A549 (cell line): ENCODE measurements at regions not wholly inside any gene's neighbourhood (a gene's known extent, or its start where the extent isn't known, plus 50 kb on each side); places are given as distances from the start of the nearest gene placed in this dataset.

ENCODE experiments used
- ATAC-seq, 2 experiments: fragments of 200-7000 bp in 1 of 2; fragments of >200 bp in 1 of 2; cut with Nextera tagmentation in 1 of 2; cut with Tn5 transposase in 1 of 2; 3 replicates each; pipeline versions ENCODE4 v1.8.0 to v1.9.1; 2018 to 2020; ENCODE audit warnings: mild to moderate bottlenecking in 1 of 2, moderate library complexity in 1 of 2
- CTCF ChIA-PET: fragments of 300-600 bp; sonication (Branson Sonifier 250); formaldehyde crosslinking; extraction: SDS; loops from one replicate; lab custom pipeline; 2021; ENCODE audit warnings: antibody characterized with exemption, inconsistent platforms; lab: Yijun Ruan, JAX
- POLR2A ChIA-PET: fragments of 350-600 bp; formaldehyde crosslinking; extraction: SDS; loops from one replicate; lab custom pipeline; 2021; ENCODE audit warnings: antibody characterized with exemption, inconsistent platforms; lab: Yijun Ruan, JAX
- DNase-seq, 2 experiments: peaks; one replicate each; pipeline versions ENCODE4 v3.0.0 to v3.0.0-alpha.2; 2011 to 2016; ENCODE audit warnings: low read depth in 1 of 2, low spot score in 1 of 2
- FAIRE-seq: peaks from 2 replicates; lab custom pipeline; 2011; peaks lifted over from hg19 to GRCh38; lab: Jason Lieb, UNC
- H3K27ac ChIP-seq, 2 experiments: fragments of >200 bp; sonication (Bioruptor Twin); formaldehyde crosslinking; 3 replicates each; pipeline ENCODE4 v1.5.1; 2016 to 2017
- H3K4me1 ChIP-seq: fragments of >200 bp; sonication (Bioruptor Twin); formaldehyde crosslinking; 3 replicates; pipeline ENCODE4 v1.6.1; 2016
- H3K4me2 ChIP-seq: fragments of >200 bp; sonication (Bioruptor Twin); formaldehyde crosslinking; 3 replicates; pipeline ENCODE4 v1.6.1; 2016
- H3K4me3 ChIP-seq: fragments of >200 bp; sonication (Bioruptor Twin); formaldehyde crosslinking; 3 replicates; pipeline ENCODE4 v1.5.1; 2016
- H3K9me3 ChIP-seq: fragments of >200 bp; sonication (Bioruptor Twin); formaldehyde crosslinking; 3 replicates; pipeline ENCODE4 v1.6.1; 2016
- CBX8 ChIP-seq: fragments of 200-600 bp; sonication (generic); IDR thresholded peaks from 2 replicates; pipeline ENCODE4 v1.6.1; 2016
- EP300 ChIP-seq, 2 experiments: fragments of >200 bp; sonication (Bioruptor Twin); formaldehyde crosslinking; IDR thresholded peaks; 2 replicates in 1 of 2; 3 replicates in 1 of 2; pipeline ENCODE4 v1.6.1; 2016 to 2017
- ESRRA ChIP-seq: fragments of 150-350 bp; IDR thresholded peaks from 2 replicates; pipeline ENCODE4 v1.6.1; 2014; ENCODE audit warnings: mild to moderate bottlenecking, low read length, borderline replicate concordance
- FOSB ChIP-seq: fragments of 250-450 bp; sonication (Bioruptor Pico); IDR thresholded peaks from 2 replicates; pipeline ENCODE4 v1.5.0; 2020; ENCODE audit warnings: mild to moderate bottlenecking, moderate library complexity
- FOSL2 ChIP-seq, 2 experiments: fragments of 450-650 bp in 1 of 2; fragments of >200 bp in 1 of 2; sonication (Bioruptor Twin) in 1 of 2; formaldehyde crosslinking; IDR thresholded peaks; 2 replicates each; pipeline versions ENCODE4 v1.5.0 to v1.6.1; 2016 to 2020; ENCODE audit warnings: mild to moderate bottlenecking in 1 of 2, moderate library complexity in 1 of 2
- GATA3 ChIP-seq: IDR thresholded peaks from 2 replicates; pipeline ENCODE4 v1.6.1; 2012; ENCODE audit warnings: borderline replicate concordance
- HDAC2 ChIP-seq: fragments of 200-600 bp; sonication (generic); IDR thresholded peaks from 2 replicates; pipeline ENCODE4 v1.6.1; 2016
- HOXB5 ChIP-seq: fragments of 250-450 bp; sonication (Bioruptor Pico); IDR thresholded peaks from 2 replicates; pipeline ENCODE4 v1.5.0; 2020; ENCODE audit warnings: mild to moderate bottlenecking, moderate library complexity
- JUN ChIP-seq, 2 experiments: fragments of >200 bp; sonication (Bioruptor Twin); formaldehyde crosslinking; IDR thresholded peaks; 2 replicates in 1 of 2; 3 replicates in 1 of 2; pipeline ENCODE4 v1.6.1; 2016 to 2017
- MYC ChIP-seq: IDR thresholded peaks from 2 replicates; pipeline ENCODE4 v1.6.1; 2012; ENCODE audit warnings: mild to moderate bottlenecking, inconsistent platforms, low read length, improper control_type of control experiment, borderline replicate concordance
- NFE2L2 ChIP-seq: fragments of 150-350 bp; conservative IDR thresholded peaks from 2 replicates; pipeline ENCODE4 v1.6.1; 2014; ENCODE audit warnings: low read length
- NPAS2 ChIP-seq: fragments of 250-450 bp; sonication (Bioruptor Pico); IDR thresholded peaks from 2 replicates; pipeline ENCODE4 v1.8.0; 2022; ENCODE audit warnings: mild to moderate bottlenecking, moderate library complexity, borderline replicate concordance
- SREBF2 ChIP-seq: fragments of 450-650 bp; IDR thresholded peaks from 2 replicates; pipeline ENCODE4 v1.6.1; 2014; ENCODE audit warnings: mild to moderate bottlenecking, moderate library complexity
- ZC3H11A ChIP-seq: fragments of 450-650 bp; IDR thresholded peaks from 2 replicates; pipeline ENCODE4 v1.6.1; 2014; ENCODE audit warnings: antibody characterized with exemption, mild to moderate bottlenecking
- ZFP36 ChIP-seq: fragments of 450-650 bp; IDR thresholded peaks from 2 replicates; pipeline ENCODE4 v1.6.1; 2014; ENCODE audit warnings: borderline replicate concordance; ENCODE audit not compliant: partially characterized antibody
- WGBS: methylation state at CpG from one replicate; pipeline ENCODE4 v1.1.6; 2017; ENCODE audit errors: missing lambda C conversion rate; 5-methylcytosine and 5-hydroxymethylcytosine counted together
- TF ChIP-seq, protein P1 (sequence below): fragments of >200 bp; sonication (Bioruptor Twin); formaldehyde crosslinking; IDR thresholded peaks from 3 replicates; pipeline ENCODE4 v1.6.1; 2016
- TF ChIP-seq, protein P2 (sequence below): fragments of 200-600 bp; sonication (generic); IDR thresholded peaks from 2 replicates; pipeline ENCODE4 v1.6.1; 2016; ENCODE audit warnings: antibody characterized with exemption, mild to moderate bottlenecking, moderate library complexity
- TF ChIP-seq, protein P3 (sequence below): fragments of 150-350 bp; IDR thresholded peaks from 2 replicates; pipeline ENCODE4 v1.6.1; 2014; ENCODE audit warnings: low read depth, mild to moderate bottlenecking, low read length

GRCh38 chr5:5572010-5572865 lies 149.8 kb downstream of the ICE1 start:
- DNase-seq (no peak), FAIRE-seq (no peak), ATAC-seq (no peak)
- POLR2A ChIA-PET, result no interaction called here
- H3K27ac ChIP-seq, result no peak overlapping the region
- no peak overlapping the region for H3K4me3 ChIP-seq
- 42% methylated on average over 29 of the region's 29 CpGs for WGBS
- CTCF ChIA-PET, result no interaction called here
- TF ChIP-seq, protein P1, sequence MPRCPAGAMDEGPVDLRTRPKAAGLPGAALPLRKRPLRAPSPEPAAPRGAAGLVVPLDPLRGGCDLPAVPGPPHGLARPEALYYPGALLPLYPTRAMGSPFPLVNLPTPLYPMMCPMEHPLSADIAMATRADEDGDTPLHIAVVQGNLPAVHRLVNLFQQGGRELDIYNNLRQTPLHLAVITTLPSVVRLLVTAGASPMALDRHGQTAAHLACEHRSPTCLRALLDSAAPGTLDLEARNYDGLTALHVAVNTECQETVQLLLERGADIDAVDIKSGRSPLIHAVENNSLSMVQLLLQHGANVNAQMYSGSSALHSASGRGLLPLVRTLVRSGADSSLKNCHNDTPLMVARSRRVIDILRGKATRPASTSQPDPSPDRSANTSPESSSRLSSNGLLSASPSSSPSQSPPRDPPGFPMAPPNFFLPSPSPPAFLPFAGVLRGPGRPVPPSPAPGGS, result no peak
- TF ChIP-seq JUN (IDR thresholded peaks at IDR 0.05) (no peak), FOSB (no peak), NPAS2 (CRISPR knock-in tag) (no peak), ZC3H11A (no peak), ESRRA (no peak), HDAC2 (no peak), FOSL2 (IDR thresholded peaks at IDR 0.05) (no peak), FOSL2 (CRISPR knock-in tag; IDR thresholded peaks at IDR 0.05) (no peak), GATA3 (no peak)
- TF ChIP-seq, protein P2, sequence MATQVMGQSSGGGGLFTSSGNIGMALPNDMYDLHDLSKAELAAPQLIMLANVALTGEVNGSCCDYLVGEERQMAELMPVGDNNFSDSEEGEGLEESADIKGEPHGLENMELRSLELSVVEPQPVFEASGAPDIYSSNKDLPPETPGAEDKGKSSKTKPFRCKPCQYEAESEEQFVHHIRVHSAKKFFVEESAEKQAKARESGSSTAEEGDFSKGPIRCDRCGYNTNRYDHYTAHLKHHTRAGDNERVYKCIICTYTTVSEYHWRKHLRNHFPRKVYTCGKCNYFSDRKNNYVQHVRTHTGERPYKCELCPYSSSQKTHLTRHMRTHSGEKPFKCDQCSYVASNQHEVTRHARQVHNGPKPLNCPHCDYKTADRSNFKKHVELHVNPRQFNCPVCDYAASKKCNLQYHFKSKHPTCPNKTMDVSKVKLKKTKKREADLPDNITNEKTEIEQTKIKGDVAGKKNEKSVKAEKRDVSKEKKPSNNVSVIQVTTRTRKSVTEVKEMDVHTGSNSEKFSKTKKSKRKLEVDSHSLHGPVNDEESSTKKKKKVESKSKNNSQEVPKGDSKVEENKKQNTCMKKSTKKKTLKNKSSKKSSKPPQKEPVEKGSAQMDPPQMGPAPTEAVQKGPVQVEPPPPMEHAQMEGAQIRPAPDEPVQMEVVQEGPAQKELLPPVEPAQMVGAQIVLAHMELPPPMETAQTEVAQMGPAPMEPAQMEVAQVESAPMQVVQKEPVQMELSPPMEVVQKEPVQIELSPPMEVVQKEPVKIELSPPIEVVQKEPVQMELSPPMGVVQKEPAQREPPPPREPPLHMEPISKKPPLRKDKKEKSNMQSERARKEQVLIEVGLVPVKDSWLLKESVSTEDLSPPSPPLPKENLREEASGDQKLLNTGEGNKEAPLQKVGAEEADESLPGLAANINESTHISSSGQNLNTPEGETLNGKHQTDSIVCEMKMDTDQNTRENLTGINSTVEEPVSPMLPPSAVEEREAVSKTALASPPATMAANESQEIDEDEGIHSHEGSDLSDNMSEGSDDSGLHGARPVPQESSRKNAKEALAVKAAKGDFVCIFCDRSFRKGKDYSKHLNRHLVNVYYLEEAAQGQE, result no peak
- TF ChIP-seq, all 56 proteins: peak for 0
- no peaks in the 10 kb centered on the region for H3K9me3 ChIP-seq
- H3K4me1 ChIP-seq, result no peaks in the 10 kb centered on the region
- H3K4me2 ChIP-seq, result no peak overlapping the region

GRCh38 chr5:5570646-5571045 lies 148.2 kb downstream of the ICE1 start:
- H3K4me1 ChIP-seq, result no peaks in the 10 kb centered on the region
- no peak overlapping the region for H3K4me2 ChIP-seq
- DNase-seq (no peak), ATAC-seq (no peak), FAIRE-seq (no peak)
- H3K27ac ChIP-seq, result no peak overlapping the region
- 93% methylated on average over 2 of the region's 8 CpGs for WGBS
- no peak overlapping the region for H3K4me3 ChIP-seq
- ChIA-PET CTCF (no interaction called here), POLR2A (no interaction called here)
- TF ChIP-seq CBX8 (no peak), EP300 (IDR thresholded peaks at IDR 0.05) (no peak), MYC (no peak), HOXB5 (CRISPR knock-in tag) (no peak)
- no peaks in the 10 kb centered on the region for H3K9me3 ChIP-seq

DNA sequence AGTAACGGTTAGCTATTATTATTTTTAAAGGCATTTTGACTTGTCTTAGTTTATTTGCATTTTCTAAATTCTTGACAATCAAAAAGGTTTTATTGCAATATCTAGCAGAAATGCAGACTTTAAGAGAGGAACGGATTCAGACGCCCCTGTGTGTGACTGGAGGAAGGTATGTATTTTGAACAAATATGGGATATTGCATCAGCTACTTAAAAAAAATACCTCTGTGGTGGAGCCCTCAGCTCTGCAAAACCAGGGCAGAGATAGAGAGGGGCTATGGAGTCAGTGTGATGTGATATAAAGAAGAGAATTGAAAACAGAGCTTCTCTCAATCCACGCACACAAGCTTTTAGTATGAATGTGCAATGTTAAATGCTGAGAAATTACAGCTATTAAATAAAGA lies 142.4 kb downstream of the ICE1 start:
- DNase-seq (no peak), ATAC-seq (no peak), FAIRE-seq (no peak)
- Histone ChIP-seq H3K9me3 (no peaks in the 10 kb centered on the region), H3K4me1 (no peaks in the 10 kb centered on the region), H3K27ac (no peak overlapping the region), H3K4me3 (no peak overlapping the region), H3K4me2 (no peak overlapping the region)
- CTCF ChIA-PET, result no interaction called here
- 20% methylated on average over 4 of the region's 4 CpGs for WGBS
- no peak for TF ChIP-seq NFE2L2
- no peak for TF ChIP-seq ZFP36
- TF ChIP-seq SREBF2, result no peak
- TF ChIP-seq, protein P3, sequence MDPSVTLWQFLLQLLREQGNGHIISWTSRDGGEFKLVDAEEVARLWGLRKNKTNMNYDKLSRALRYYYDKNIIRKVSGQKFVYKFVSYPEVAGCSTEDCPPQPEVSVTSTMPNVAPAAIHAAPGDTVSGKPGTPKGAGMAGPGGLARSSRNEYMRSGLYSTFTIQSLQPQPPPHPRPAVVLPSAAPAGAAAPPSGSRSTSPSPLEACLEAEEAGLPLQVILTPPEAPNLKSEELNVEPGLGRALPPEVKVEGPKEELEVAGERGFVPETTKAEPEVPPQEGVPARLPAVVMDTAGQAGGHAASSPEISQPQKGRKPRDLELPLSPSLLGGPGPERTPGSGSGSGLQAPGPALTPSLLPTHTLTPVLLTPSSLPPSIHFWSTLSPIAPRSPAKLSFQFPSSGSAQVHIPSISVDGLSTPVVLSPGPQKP, result no peak
- no peak for TF ChIP-seq HDAC2
- POLR2A ChIA-PET, result no interaction called here
